ENCODE measurements at regions not wholly inside any gene's neighbourhood (a gene's known extent, or its start where the extent isn't known, plus 50 kb on each side); places are given as distances from the start of the nearest gene placed in this dataset.
A peak's percentile ranks its signal among the peaks of the same experiment; 100 is the strongest.

DNA sequence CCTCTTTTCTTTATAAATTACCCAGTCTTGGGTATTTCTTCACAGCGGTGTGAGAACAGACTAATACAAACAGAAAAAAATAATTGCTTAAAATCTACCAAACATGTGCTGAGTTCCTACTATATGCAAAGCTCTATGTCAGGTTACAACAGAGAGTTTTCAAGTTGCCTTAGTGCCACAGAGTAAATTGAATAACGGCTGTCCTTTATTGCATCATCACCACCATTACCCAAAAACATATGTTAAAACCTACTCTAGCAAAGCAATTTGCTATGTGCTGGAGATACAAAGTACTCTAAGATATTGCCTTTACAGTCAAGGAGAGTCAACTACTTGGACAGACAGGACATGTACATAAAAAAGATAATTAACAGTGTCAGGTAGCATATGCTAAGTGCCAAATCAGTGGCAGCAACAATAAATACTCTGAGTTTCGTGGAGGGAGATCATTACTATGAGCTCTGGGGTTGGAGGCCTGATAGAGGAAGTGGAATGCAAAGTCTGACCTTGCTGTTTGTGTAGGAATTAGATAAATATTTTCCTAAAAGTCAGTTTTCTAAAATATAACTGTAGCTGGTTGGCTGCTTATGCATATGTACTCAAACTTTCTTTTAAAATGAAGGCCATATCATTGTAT, 1058.7 kb upstream of the WWC1 start:
- Histone ChIP-seq H3K4me3 (no peak overlapping the region), H3K27ac (no peak overlapping the region), H4K20me1 (no peaks in the 10 kb centered on the region), H3K4me1 (no peaks in the 10 kb centered on the region), H3K9ac (no peak overlapping the region), H3K36me3 (peaks cover 5% of the 10 kb centered on the region; the same call in 1 of the 2 replicates), H3K9me3 (peaks cover 45% of the 10 kb centered on the region), H3K4me2 (no peak overlapping the region), H3K27me3 (no peaks in the 10 kb centered on the region)
- no peak; the same call in 1 of the 2 replicates for TF ChIP-seq Cebpa-rat (IDR thresholded peaks at IDR 0.05)

DNA sequence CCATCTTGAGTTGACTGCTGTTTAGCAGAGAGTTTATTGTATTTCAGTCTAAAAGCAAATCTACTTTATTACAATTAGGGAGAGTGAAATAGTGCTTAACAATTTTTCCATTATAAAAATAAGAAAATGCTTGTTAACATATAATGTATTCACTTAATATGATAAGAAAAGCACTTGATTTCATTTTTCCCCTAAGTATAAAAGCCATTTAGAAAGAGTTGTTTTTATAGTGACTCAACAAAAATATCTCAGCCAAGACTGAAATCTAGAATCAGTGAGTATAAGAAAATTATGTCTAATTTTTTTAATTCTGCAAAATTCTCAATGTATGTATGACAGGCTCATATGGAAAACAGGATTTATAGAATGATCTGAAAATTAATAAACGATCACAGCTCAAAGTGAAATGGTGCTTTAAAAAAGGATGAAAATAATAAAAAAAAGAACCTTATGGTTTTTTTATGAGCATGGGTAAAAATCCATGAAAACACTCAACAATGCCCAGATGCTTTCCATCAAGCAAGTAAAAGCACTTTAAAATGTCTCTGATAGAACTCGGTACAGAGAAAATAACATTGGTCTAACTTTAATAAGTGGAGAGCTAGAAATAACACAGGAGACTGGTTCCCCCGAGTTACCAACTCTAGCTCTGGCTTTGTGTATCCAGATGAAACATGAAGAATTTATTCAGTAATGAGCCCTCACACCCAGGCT, 1057.8 kb upstream of the WWC1 start:
- TF ChIP-seq Cebpa-rat (IDR thresholded peaks at IDR 0.05), result no peak
- Histone ChIP-seq H3K4me2 (no peak overlapping the region), H3K27ac (no peak overlapping the region), H3K27me3 (no peaks in the 10 kb centered on the region), H3K36me3 (peaks cover 5% of the 10 kb centered on the region; the same call in 1 of the 2 replicates), H3K9ac (no peak overlapping the region), H4K20me1 (no peaks in the 10 kb centered on the region), H3K9me3 (peaks cover 37% of the 10 kb centered on the region), H3K4me1 (no peaks in the 10 kb centered on the region), H3K4me3 (no peak overlapping the region)

DNA sequence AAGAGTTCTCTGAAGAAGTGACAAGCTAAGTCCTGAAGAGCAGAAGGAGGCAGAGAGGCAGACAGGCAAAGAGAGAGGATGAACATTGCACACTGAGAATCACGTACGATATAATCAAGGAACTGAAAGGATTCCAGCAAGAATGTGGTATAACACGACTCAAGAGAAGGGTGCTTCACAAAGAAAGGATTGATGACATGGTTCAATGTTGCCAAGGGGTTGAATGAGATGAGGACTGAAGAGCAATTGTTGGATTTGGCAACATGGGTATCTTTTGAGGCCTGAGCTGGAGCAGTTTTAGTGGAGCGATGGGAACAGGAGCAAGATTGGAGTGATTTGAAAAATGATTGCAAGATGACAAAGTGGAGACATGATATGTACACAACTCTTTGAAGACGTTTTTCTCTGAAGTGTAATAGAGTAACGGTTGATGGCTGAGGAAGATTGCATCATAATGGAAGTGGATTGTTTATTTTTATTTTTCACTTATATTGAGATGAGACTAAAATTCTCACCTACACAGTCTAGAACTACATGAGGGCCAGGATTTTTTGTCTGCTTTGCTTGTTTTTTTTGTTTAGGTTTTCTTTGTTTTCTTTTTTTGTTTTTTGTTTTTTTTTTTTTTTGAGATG, 1049.9 kb upstream of the WWC1 start:
- peak; percentile 13; the same call in 1 of the 2 replicates for TF ChIP-seq Cebpa-rat (IDR thresholded peaks at IDR 0.05)
- no peak overlapping the region for H3K4me2 ChIP-seq
- H3K36me3 ChIP-seq, result no peaks in the 10 kb centered on the region
- H3K4me3 ChIP-seq, result no peak overlapping the region
- peaks cover 6% of the 10 kb centered on the region for H3K4me1 ChIP-seq
- no peak overlapping the region for H3K9ac ChIP-seq
- H4K20me1 ChIP-seq, result no peaks in the 10 kb centered on the region
- H3K27me3 ChIP-seq, result no peaks in the 10 kb centered on the region
- no peak overlapping the region for H3K27ac ChIP-seq
- no peaks in the 10 kb centered on the region; the same call in 1 of the 2 replicates for H3K9me3 ChIP-seq

DNA sequence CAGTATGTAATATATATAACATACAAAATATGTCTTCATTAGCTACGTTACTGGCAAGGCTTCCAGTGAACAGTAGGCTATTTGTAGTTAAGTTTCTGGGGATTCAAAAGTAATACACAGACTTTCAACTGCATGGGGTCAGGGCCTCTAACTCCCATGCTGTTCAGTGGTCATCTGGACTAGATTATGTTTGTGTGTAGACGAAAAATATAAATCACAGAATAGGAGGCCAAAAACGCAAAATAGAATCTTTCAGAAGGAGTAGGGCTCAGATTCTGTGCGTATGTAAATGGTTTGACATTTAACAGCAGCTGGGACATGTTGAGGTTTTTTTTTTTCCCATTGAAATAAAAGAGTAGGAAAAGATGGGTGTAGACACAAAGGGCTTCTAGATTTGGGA, 1048.7 kb upstream of the WWC1 start:
- no peak for TF ChIP-seq Cebpa-rat (IDR thresholded peaks at IDR 0.05)

DNA sequence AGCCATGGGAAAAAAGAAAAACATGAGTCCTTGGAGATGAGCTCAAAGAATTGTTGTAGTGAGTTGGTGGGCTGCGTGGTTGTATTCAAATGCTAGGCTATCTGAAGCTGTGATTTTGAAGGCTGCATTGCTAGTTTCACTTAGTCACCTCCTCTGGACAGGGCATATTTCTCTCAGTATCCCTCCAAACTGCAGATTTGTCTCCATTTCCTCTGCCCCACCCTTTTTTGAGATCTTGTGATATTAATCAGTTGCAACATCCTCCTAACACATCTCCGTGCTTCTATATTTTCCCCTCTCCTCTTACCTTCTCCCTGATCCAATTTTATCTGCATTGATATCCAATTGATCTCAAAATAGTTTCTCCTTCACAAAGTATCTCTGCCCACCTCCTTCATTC, 1048.0 kb upstream of the WWC1 start:
- H3K4me3 ChIP-seq, result no peak overlapping the region
- no peak for TF ChIP-seq Cebpa-rat (IDR thresholded peaks at IDR 0.05)
- no peaks in the 10 kb centered on the region for H4K20me1 ChIP-seq
- no peaks in the 10 kb centered on the region; the same call in 1 of the 2 replicates for H3K9me3 ChIP-seq
- H3K36me3 ChIP-seq, result no peaks in the 10 kb centered on the region
- H3K27ac ChIP-seq, result no peak overlapping the region
- no peak overlapping the region for H3K9ac ChIP-seq
- H3K27me3 ChIP-seq, result no peaks in the 10 kb centered on the region
- no peak overlapping the region for H3K4me2 ChIP-seq
- H3K4me1 ChIP-seq, result peaks cover 6% of the 10 kb centered on the region

More for the DNA sequence above, 1048.7 kb upstream of the WWC1 start:
- H3K36me3 ChIP-seq, result no peaks in the 10 kb centered on the region
- H3K27me3 ChIP-seq, result no peaks in the 10 kb centered on the region
- H3K9me3 ChIP-seq, result no peaks in the 10 kb centered on the region; the same call in 1 of the 2 replicates
- H3K4me2 ChIP-seq, result no peak overlapping the region
- H4K20me1 ChIP-seq, result no peaks in the 10 kb centered on the region
- H3K9ac ChIP-seq, result no peak overlapping the region
- peaks cover 6% of the 10 kb centered on the region for H3K4me1 ChIP-seq
- no peak overlapping the region for H3K4me3 ChIP-seq
- H3K27ac ChIP-seq, result no peak overlapping the region

DNA sequence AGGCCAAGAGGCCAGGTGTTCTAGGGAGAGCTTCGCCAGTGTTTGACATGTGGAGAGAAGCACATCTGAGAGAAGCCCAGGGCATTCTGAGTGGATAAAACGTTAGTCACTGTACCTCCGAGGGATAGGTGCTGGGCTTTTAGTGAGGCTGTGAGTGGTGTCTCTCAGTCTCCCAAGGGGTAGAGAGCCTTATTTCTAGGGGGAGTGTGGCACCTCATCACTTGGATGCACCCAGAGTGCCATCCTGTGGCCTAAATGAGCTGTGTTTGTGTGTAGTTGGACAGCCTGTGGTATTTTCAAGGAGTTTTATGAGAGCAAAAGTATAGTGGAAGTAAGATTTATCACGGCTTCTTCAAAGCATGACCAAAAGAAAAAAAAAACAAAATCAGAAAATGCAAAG, 1046.9 kb upstream of the WWC1 start:
- TF ChIP-seq Cebpa-rat (IDR thresholded peaks at IDR 0.05), result no peak
- H3K27ac ChIP-seq, result no peak overlapping the region
- no peak overlapping the region for H3K9ac ChIP-seq
- no peak overlapping the region for H3K4me3 ChIP-seq
- no peak overlapping the region for H3K4me2 ChIP-seq
- H3K9me3 ChIP-seq, result no peaks in the 10 kb centered on the region; the same call in 1 of the 2 replicates
- no peaks in the 10 kb centered on the region for H3K36me3 ChIP-seq
- H3K4me1 ChIP-seq, result peaks cover 6% of the 10 kb centered on the region
- no peaks in the 10 kb centered on the region for H3K27me3 ChIP-seq
- H4K20me1 ChIP-seq, result no peaks in the 10 kb centered on the region

DNA sequence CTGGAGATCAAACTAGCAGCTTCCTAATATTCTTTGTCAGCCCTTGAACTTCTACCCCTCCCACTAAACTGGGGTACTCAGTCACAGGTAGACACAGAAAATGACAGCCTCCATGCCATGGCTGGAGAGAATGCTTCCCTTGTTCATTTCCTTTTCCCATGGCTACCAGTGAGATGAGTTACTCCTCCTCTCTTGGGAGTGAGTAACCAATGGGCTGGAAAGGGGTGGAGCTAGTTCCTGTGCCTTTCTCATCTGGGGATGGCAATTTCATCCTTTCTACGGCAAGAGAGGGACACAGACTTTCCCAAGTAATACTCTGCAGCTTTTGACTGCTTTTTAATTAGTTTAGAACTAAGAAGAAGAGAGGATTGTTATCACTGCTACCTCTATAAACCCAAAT, 1045.6 kb upstream of the WWC1 start:
- H3K9ac ChIP-seq, result no peak overlapping the region
- H3K9me3 ChIP-seq, result no peaks in the 10 kb centered on the region; the same call in 1 of the 2 replicates
- peaks cover 6% of the 10 kb centered on the region for H3K4me1 ChIP-seq
- no peak overlapping the region for H3K27ac ChIP-seq
- no peak for TF ChIP-seq Cebpa-rat (IDR thresholded peaks at IDR 0.05)
- no peaks in the 10 kb centered on the region for H3K36me3 ChIP-seq
- H3K4me3 ChIP-seq, result no peak overlapping the region
- no peaks in the 10 kb centered on the region for H3K27me3 ChIP-seq
- H3K4me2 ChIP-seq, result peak overlapping the region; percentile 35; the same call in 1 of the 2 replicates
- no peaks in the 10 kb centered on the region for H4K20me1 ChIP-seq

DNA sequence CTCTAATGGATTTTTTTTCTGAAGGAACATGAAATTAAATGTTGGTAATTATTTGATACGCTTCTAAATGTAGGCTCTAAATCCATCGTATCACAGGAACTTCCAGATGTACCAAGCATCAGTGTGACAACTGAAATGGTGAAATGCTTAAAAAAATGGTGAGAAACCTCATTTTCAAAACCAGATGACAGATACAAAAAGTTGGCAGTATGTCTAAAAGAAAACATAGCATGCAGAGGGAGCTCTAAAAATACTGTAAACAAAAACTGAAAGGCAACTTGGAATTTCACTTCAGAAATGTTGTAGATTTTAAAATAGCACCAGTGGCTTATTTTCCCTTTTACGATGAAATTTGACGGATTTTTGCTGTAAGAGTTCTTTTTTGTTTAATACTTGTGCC, 1043.6 kb upstream of the WWC1 start:
- Histone ChIP-seq H3K9ac (no peak overlapping the region), H3K4me3 (no peak overlapping the region), H3K27me3 (no peaks in the 10 kb centered on the region), H3K9me3 (no peaks in the 10 kb centered on the region; the same call in 1 of the 2 replicates), H3K36me3 (no peaks in the 10 kb centered on the region), H3K27ac (no peak overlapping the region), H4K20me1 (no peaks in the 10 kb centered on the region), H3K4me1 (peaks cover 6% of the 10 kb centered on the region), H3K4me2 (no peak overlapping the region)
- TF ChIP-seq Cebpa-rat (IDR thresholded peaks at IDR 0.05), result no peak

DNA sequence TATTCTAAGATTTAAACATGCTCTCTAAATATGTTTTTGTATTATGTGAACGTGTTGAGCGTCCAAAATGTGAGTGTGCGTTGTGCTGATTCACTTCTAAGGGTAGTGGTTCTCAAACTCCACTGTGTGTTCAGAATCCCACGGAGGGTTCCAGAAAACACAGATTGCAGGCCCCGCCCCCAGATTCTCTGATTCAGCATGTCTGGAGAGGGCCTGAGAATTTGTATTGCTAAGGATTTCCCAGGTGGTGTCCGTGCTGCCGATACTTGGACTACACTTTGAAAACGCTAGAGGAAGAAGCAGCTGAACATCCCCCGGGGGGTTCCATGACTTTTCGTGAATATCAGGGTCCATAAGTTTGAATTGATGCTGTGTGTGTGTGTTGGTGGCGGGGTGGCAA, 1043.2 kb upstream of the WWC1 start:
- Histone ChIP-seq H3K4me1 (peaks cover 6% of the 10 kb centered on the region), H3K27me3 (no peaks in the 10 kb centered on the region), H3K4me3 (no peak overlapping the region), H4K20me1 (no peaks in the 10 kb centered on the region), H3K36me3 (no peaks in the 10 kb centered on the region), H3K9me3 (no peaks in the 10 kb centered on the region; the same call in 1 of the 2 replicates), H3K27ac (no peak overlapping the region), H3K9ac (no peak overlapping the region), H3K4me2 (no peak overlapping the region)
- no peak for TF ChIP-seq Cebpa-rat (IDR thresholded peaks at IDR 0.05)

DNA sequence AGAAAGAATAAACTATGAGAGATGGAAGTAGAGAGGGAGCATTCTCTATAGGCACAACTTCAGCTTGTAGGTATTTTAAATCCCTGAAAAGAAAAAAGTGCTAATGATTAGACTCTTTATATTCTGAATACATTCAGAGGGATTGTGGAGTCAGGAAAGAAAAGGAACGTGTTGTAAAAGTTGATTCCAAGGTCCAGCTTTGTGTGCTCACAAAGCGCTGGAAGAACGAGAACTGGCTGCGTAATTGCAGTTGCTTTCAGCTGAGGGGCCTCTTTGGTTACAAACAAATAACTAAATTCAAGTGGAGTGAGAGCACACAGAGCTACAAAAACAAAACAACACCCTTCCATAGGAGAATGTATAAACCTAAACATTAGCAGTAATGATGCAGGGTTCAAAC, 1040.4 kb upstream of the WWC1 start:
- TF ChIP-seq Cebpa-rat (IDR thresholded peaks at IDR 0.05), result no peak
- H3K36me3 ChIP-seq, result no peaks in the 10 kb centered on the region
- H3K27me3 ChIP-seq, result no peaks in the 10 kb centered on the region
- no peak overlapping the region for H3K27ac ChIP-seq
- H3K9me3 ChIP-seq, result no peaks in the 10 kb centered on the region; the same call in 1 of the 2 replicates
- no peak overlapping the region for H3K4me3 ChIP-seq
- H4K20me1 ChIP-seq, result no peaks in the 10 kb centered on the region
- no peak overlapping the region for H3K9ac ChIP-seq
- no peak overlapping the region for H3K4me2 ChIP-seq
- H3K4me1 ChIP-seq, result peaks cover 2% of the 10 kb centered on the region
